ENCODE measurements at regions not wholly inside any gene's neighbourhood (a gene's known extent, or its start where the extent isn't known, plus 50 kb on each side); places are given as distances from the start of the nearest gene placed in this dataset.
"Not testable (repeated sequence)": the region's sequence is repeated elsewhere in the genome, so short reads cannot be mapped to it uniquely, and the experiment has no call there.

- Histone ChIP-seq H3K4me3 (ENCODE audit: insufficient read depth, low read depth, low read length) (no peak overlapping the region), H3K27me3 (ENCODE audit: control insufficient read depth, insufficient read depth, low read length) (no peaks in the 10 kb centered on the region), H3K36me3 (replicated peaks; ENCODE audit: control insufficient read depth, insufficient read depth, low read length) (no peaks in the 10 kb centered on the region)
Measured at GRCh38 chr2:107136733-107137132, 250.8 kb upstream of the ST6GAL2 start.

GRCh38 chr2:107137706-107138105 is 251.7 kb upstream of the ST6GAL2 start:
- H3K27me3 ChIP-seq (ENCODE audit: control insufficient read depth, insufficient read depth, low read length): no peaks in the 10 kb centered on the region
- DNase-seq: no peak
- no peak overlapping the region for H3K4me3 ChIP-seq (ENCODE audit: insufficient read depth, low read depth, low read length)
- H3K36me3 ChIP-seq (replicated peaks; ENCODE audit: control insufficient read depth, insufficient read depth, low read length): no peaks in the 10 kb centered on the region

More at GRCh38 chr2:107136733-107137132, 250.8 kb upstream of the ST6GAL2 start:
- DNase-seq: no peak

GRCh38 chr2:107146181-107146580 is 260.2 kb upstream of the ST6GAL2 start:
- no peak for DNase-seq
- Histone ChIP-seq H3K36me3 (replicated peaks; ENCODE audit: control insufficient read depth, insufficient read depth, low read length) (no peaks in the 10 kb centered on the region), H3K4me3 (ENCODE audit: insufficient read depth, low read depth, low read length) (no peak overlapping the region), H3K27me3 (ENCODE audit: control insufficient read depth, insufficient read depth, low read length) (no peaks in the 10 kb centered on the region)

DNA sequence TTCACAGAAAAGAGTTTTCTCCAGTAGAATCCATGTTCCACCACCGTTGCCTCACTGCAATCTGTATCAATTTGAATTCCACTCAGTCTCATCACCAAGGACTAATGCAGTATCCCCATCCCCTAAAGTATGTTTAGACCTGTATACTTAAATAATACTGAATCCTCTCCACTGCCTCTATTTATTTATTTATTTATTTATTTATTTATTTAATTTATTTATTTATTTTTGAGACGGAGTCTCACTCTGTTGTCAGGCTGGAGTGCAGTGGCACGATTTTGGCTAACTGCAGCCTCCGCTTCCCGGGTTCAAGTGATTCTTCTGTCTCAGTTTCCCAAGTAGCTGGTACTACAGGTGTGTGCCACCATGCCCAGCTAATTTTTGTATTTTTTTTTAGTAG is 260.7 kb upstream of the ST6GAL2 start:
- not testable (repeated sequence) for H3K27me3 ChIP-seq (ENCODE audit: control insufficient read depth, insufficient read depth, low read length); H3K4me3 ChIP-seq (ENCODE audit: insufficient read depth, low read depth, low read length); H3K36me3 ChIP-seq (replicated peaks; ENCODE audit: control insufficient read depth, insufficient read depth, low read length); DNase-seq

- H3K36me3 ChIP-seq (replicated peaks; ENCODE audit: control insufficient read depth, insufficient read depth, low read length): no peaks in the 10 kb centered on the region
- DNase-seq: no peak
Measured at GRCh38 chr2:107148055-107148454, 262.1 kb upstream of the ST6GAL2 start.

DNA sequence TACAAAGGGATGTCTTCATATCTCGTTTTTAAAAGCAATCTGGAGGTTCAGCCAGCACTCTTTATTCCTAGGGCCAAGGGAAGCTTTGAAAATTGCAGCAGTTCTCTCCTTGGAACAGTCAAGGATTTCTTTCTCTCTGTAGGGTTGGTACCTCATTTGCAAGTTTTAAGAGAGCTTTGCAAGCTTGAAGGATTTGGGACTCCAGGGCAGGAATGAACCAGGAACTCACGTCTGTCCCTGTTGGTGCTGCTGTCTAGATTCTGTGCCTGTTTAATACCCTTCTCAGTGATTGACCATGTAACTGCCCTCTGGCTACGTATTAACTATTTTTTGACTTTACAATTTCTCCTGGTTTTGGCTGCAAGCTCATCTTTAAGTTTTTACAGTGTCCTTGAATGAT is 262.5 kb upstream of the ST6GAL2 start:
- Histone ChIP-seq H3K36me3 (replicated peaks; ENCODE audit: control insufficient read depth, insufficient read depth, low read length) (no peaks in the 10 kb centered on the region), H3K27me3 (ENCODE audit: control insufficient read depth, insufficient read depth, low read length) (no peaks in the 10 kb centered on the region), H3K4me3 (ENCODE audit: insufficient read depth, low read depth, low read length) (no peak overlapping the region)
- no peak for DNase-seq

More at GRCh38 chr2:107148055-107148454, 262.1 kb upstream of the ST6GAL2 start:
- no peak overlapping the region for H3K4me3 ChIP-seq (ENCODE audit: insufficient read depth, low read depth, low read length)
- H3K27me3 ChIP-seq (ENCODE audit: control insufficient read depth, insufficient read depth, low read length): no peaks in the 10 kb centered on the region

DNA sequence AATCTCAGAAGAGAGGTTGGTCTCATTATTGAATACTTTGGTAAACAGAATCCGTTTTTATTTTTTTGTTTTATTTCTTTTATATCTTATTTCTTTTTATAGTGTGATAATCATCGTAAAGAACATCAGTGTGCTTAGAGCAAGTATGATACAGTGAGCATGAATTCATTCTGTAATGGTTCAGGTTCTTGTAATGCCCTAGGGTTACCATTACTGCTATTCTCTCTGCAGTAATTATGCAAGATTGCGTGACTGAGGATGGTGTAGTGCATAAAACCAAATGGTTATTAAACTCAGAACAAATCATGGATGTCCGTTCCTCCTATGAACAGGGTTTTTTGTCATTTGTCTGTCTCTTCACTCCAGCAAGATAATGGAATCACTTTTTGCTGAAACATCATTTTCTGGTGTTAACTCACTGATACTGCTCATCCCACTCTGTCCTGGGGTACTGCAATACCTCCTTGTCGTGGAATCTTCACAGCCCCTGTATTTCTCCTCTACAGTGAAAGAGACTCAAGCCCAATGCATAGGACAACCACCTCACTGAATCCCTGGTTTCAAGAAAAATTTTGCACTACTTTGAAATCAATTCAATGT is 274.8 kb upstream of the ST6GAL2 start:
- no peaks in the 10 kb centered on the region for H3K27me3 ChIP-seq (ENCODE audit: control insufficient read depth, insufficient read depth, low read length)
- DNase-seq: no peak
- no peaks in the 10 kb centered on the region for H3K36me3 ChIP-seq (replicated peaks; ENCODE audit: control insufficient read depth, insufficient read depth, low read length)
- H3K4me3 ChIP-seq (ENCODE audit: insufficient read depth, low read depth, low read length): no peak overlapping the region

GRCh38 chr2:107168141-107168540 is 282.2 kb upstream of the ST6GAL2 start:
- Histone ChIP-seq H3K4me3 (ENCODE audit: insufficient read depth, low read depth, low read length) (no peak overlapping the region), H3K27me3 (ENCODE audit: control insufficient read depth, insufficient read depth, low read length) (no peaks in the 10 kb centered on the region), H3K36me3 (replicated peaks; ENCODE audit: control insufficient read depth, insufficient read depth, low read length) (no peaks in the 10 kb centered on the region)
- no peak for DNase-seq

- DNase-seq: no peak
- Histone ChIP-seq H3K4me3 (ENCODE audit: insufficient read depth, low read depth, low read length) (no peak overlapping the region), H3K36me3 (replicated peaks; ENCODE audit: control insufficient read depth, insufficient read depth, low read length) (no peaks in the 10 kb centered on the region), H3K27me3 (ENCODE audit: control insufficient read depth, insufficient read depth, low read length) (no peaks in the 10 kb centered on the region)
Measured at GRCh38 chr2:107174171-107174570, 288.2 kb upstream of the ST6GAL2 start.

DNA sequence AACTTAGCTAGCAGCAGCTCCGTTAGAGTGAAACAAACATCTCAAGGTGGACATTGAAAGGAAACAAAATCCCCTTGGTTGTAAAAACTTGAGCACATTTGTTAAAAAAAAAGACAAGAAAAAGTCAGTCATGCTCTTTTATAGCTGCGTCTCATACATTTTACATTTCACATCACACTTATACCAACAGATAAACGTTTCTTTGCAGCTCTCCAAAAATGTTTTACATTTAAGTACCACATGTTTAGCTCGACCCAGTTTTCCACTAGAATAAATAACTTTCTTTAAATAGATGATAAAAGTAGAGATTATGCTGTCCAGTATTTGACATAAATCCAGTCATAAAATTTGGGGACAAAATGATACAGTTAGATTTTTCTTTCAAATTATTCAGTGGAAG is 297.0 kb upstream of the ST6GAL2 start:
- no peak overlapping the region for H3K4me3 ChIP-seq (ENCODE audit: insufficient read depth, low read depth, low read length)
- H3K36me3 ChIP-seq (replicated peaks; ENCODE audit: control insufficient read depth, insufficient read depth, low read length): no peaks in the 10 kb centered on the region
- no peaks in the 10 kb centered on the region for H3K27me3 ChIP-seq (ENCODE audit: control insufficient read depth, insufficient read depth, low read length)
- no peak for DNase-seq

GRCh38 chr2:107187870-107188269 is 301.9 kb upstream of the ST6GAL2 start:
- no peak overlapping the region for H3K4me3 ChIP-seq (ENCODE audit: insufficient read depth, low read depth, low read length)
- DNase-seq: no peak
- no peaks in the 10 kb centered on the region for H3K27me3 ChIP-seq (ENCODE audit: control insufficient read depth, insufficient read depth, low read length)
- H3K36me3 ChIP-seq (replicated peaks; ENCODE audit: control insufficient read depth, insufficient read depth, low read length): no peaks in the 10 kb centered on the region

DNA sequence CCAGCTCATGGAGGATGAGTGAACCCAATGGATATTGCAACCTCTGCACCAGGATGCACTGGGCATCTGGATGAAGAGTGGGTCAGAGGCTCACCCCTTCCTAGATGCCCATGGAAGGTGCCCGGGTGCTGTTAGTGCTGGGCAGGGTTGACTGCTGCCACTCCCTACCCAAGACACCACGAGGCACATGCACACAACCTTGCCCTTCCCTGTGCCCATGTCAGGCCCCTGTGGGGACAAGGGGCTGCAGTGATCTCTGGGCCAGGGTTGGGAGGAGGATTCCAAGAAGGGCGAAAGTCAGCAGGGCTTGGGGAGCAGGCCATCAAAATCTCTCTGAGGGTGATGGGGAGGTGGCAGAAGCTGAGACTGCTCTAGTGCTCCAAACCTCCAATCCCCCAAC is 309.7 kb upstream of the ST6GAL2 start:
- no peaks in the 10 kb centered on the region for H3K36me3 ChIP-seq (replicated peaks; ENCODE audit: control insufficient read depth, insufficient read depth, low read length)
- H3K4me3 ChIP-seq (ENCODE audit: insufficient read depth, low read depth, low read length): no peak overlapping the region
- DNase-seq: no peak
- H3K27me3 ChIP-seq (ENCODE audit: control insufficient read depth, insufficient read depth, low read length): no peaks in the 10 kb centered on the region

GRCh38 chr2:107197594-107198294 is 311.8 kb upstream of the ST6GAL2 start:
- Histone ChIP-seq H3K36me3 (replicated peaks; ENCODE audit: control insufficient read depth, insufficient read depth, low read length) (no peaks in the 10 kb centered on the region), H3K27me3 (ENCODE audit: control insufficient read depth, insufficient read depth, low read length) (no peaks in the 10 kb centered on the region), H3K4me3 (ENCODE audit: insufficient read depth, low read depth, low read length) (no peak overlapping the region)
- DNase-seq: no peak

DNA sequence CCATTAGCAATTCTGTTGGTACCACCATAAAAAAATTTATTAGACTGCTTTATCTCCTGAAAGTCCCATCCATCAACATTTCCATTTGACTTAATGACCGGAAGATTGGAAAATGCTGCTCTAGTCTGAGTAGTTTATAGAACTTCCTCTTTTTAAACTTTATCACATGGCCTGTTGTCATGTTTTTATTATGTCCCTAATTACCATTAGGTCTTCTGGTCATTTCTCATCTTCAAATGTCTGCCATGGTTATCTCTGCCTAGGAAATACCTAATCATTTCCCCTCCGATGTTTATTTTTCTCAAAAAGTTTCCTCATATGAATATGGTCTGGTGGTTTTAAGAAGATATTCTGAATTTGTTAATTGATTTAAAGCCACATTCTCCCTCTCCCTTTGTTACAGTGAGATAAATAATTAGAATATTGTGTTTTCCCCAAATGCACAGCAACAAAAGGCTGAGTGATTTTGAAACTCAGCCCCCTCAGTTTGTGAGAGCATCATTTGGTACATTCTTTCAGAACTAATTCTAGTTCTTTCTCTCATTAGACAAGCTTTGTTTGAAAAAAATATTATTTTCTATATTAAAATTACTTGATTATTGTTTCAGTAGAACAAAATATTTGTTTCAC is 317.1 kb upstream of the ST6GAL2 start:
- no peak for DNase-seq
- Histone ChIP-seq H3K27me3 (ENCODE audit: control insufficient read depth, insufficient read depth, low read length) (no peaks in the 10 kb centered on the region), H3K4me3 (ENCODE audit: insufficient read depth, low read depth, low read length) (no peak overlapping the region), H3K36me3 (replicated peaks; ENCODE audit: control insufficient read depth, insufficient read depth, low read length) (no peaks in the 10 kb centered on the region)
